ENCODE measurements at regions not wholly inside any gene's neighbourhood (a gene's known extent, or its start where the extent isn't known, plus 50 kb on each side); places are given as distances from the start of the nearest gene placed in this dataset.
"Not testable (repeated sequence)": the region's sequence is repeated elsewhere in the genome, so short reads cannot be mapped to it uniquely, and the experiment has no call there.

- no peak for DNase-seq (ENCODE audit: extremely low read depth in 1 of 2, low read depth in 1 of 2)
Measured at GRCh38 chr2:31736695-31737454, 156.1 kb upstream of the SRD5A2 start.

- no peak for DNase-seq (ENCODE audit: extremely low read depth in 1 of 2, low read depth in 1 of 2)
Measured at GRCh38 chr2:31735716-31736115, 155.0 kb upstream of the SRD5A2 start.

GRCh38 chr2:31729442-31730092 is 148.8 kb upstream of the SRD5A2 start:
- DNase-seq (ENCODE audit: extremely low read depth in 1 of 2, low read depth in 1 of 2) = no peak

- DNase-seq (ENCODE audit: extremely low read depth in 1 of 2, low read depth in 1 of 2) = no peak
Measured at GRCh38 chr2:31729065-31729439, 148.3 kb upstream of the SRD5A2 start.

GRCh38 chr2:31728406-31729064 is 147.8 kb upstream of the SRD5A2 start:
- no peak for DNase-seq (ENCODE audit: extremely low read depth in 1 of 2, low read depth in 1 of 2)

DNA sequence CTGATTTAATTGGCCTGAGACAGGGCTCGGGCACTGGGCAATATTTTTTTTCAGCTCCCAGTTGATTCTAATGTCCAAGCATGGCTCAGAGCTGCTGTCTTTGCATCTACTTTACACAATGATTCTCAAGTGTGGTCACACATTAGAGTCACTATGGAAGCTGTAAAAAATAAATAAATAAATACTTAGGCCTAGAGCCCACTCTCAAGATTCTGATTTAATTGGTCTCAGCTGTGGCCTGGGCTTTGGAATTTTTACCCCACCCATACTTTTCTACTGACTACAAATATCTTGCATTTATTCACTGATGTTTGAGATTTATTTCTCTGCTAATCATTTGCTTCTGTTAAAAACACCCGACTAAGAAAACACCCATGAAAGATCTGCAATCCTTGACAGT is 145.7 kb upstream of the SRD5A2 start:
- DNase-seq (ENCODE audit: extremely low read depth in 1 of 2, low read depth in 1 of 2) = no peak

DNA sequence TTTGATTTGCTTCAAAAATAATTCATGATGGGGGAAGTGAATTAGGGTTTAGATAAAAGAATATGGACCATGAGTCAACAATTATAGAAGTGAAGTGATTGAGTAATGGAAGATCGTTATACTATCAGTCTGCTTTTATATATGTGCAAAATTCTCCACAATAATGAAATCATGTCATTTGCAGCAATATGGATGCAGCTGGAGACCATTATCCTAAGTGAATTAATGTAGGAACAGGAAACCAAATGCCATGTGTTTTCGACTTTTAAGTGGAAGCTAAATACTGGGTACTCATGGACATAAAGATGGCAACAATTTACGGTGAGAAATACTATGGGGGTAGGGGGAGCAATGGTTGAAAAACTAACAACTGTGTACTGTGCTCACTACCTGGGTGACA is 144.7 kb upstream of the SRD5A2 start:
- DNase-seq (ENCODE audit: extremely low read depth in 1 of 2, low read depth in 1 of 2) = no peak

- no peak for DNase-seq (ENCODE audit: extremely low read depth in 1 of 2, low read depth in 1 of 2)
Measured at GRCh38 chr2:31711737-31712136, 131.0 kb upstream of the SRD5A2 start.

GRCh38 chr2:31710121-31710520 is 129.4 kb upstream of the SRD5A2 start:
- DNase-seq (ENCODE audit: extremely low read depth in 1 of 2, low read depth in 1 of 2) = no peak

- DNase-seq (ENCODE audit: extremely low read depth in 1 of 2, low read depth in 1 of 2) = no peak
Measured at GRCh38 chr2:31707992-31708391, 127.3 kb upstream of the SRD5A2 start.

- no peak for DNase-seq (ENCODE audit: extremely low read depth in 1 of 2, low read depth in 1 of 2)
Measured at GRCh38 chr2:31704561-31705212, 123.9 kb upstream of the SRD5A2 start.

DNA sequence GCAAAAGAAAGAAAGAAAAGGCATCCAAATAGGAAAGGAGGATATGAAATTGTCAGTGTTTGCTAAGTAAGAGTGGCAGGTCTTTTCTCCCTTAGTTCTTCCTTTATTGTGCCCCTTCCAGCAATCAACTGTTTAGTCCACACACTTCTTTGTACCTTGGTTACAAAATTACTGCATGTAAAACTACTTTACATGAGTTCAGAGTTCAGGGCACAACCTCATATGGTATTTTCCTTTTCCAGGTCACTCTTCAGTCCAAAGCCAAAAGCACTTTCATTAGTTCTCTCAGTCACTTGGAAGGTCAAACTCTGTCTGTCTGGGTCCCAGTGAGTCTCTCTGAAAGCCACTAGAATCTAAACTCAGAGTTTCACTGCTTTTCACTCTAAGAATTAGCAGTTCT is 122.5 kb upstream of the SRD5A2 start:
- no peak for DNase-seq (ENCODE audit: extremely low read depth in 1 of 2, low read depth in 1 of 2)

DNA sequence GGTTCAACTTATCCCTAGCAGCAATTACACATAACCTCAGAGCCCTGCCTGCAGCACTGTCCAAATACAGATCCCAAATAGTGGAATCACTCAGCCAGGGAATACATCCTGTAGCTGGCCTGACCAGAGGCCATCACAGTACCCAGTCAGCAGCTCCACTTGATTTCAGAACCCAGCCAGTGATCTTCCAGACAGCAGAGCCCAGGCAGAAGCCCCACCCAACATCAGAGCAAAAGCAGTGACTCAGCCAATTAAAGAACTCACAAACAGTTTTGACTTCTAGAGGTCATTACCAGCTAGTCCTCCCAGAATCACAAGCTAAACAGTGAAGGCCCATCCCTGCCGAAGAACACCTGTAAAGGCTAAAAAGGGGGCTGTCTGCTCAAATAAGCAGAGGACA is 118.0 kb upstream of the SRD5A2 start:
- no peak for DNase-seq (ENCODE audit: extremely low read depth in 1 of 2, low read depth in 1 of 2)

- no peak for DNase-seq (ENCODE audit: extremely low read depth in 1 of 2, low read depth in 1 of 2)
Measured at GRCh38 chr2:31696068-31696467, 115.3 kb upstream of the SRD5A2 start.

GRCh38 chr2:31694444-31694843 is 113.7 kb upstream of the SRD5A2 start:
- no peak for DNase-seq (ENCODE audit: extremely low read depth in 1 of 2, low read depth in 1 of 2)

- DNase-seq (ENCODE audit: extremely low read depth in 1 of 2, low read depth in 1 of 2) = no peak
Measured at GRCh38 chr2:31693882-31694281, 113.1 kb upstream of the SRD5A2 start.

DNA sequence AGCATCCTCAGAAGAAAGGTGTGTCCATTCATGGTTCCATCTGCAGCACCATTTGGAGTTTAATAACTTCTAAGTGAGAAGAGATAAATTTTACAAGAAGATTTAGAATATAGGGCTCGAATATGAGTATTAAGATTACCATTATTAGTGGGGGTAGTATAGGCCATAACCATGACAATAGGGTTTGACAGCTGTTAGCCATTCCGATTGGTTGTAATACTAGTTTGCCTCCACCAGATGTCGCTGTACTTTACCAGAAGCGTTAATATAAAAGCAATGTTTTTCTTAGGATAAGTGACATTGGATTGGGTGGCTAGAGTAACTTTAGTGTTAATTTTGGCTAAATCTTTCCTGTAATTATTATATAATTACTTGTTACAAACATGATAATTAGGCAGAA is 107.5 kb upstream of the SRD5A2 start:
- no peak for DNase-seq (ENCODE audit: extremely low read depth in 1 of 2, low read depth in 1 of 2)

- DNase-seq (ENCODE audit: extremely low read depth in 1 of 2, low read depth in 1 of 2) = not testable (repeated sequence)
Measured at GRCh38 chr2:31683506-31683905, 102.8 kb upstream of the SRD5A2 start.

DNA sequence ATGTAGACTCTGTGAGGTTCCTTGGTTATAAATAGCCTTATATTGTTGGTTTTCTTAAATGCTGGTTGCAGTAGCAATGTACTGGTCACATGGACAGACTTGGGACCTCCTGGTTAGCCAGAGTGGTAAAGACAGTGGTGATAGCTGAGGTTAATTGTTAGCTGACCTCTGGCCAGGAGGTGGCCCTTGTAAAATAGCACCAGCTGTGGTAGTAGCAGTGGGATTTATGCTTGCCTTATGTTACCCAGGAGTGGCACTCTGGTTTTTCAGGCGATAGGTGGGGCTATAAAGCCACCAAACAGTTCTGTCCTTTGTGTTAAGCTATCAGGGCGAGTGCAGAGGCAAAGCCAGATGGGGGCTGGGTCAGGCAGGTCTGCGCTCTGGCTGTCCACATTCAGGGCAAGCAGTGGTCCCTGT is 94.8 kb upstream of the SRD5A2 start:
- no peak for DNase-seq (ENCODE audit: extremely low read depth in 1 of 2, low read depth in 1 of 2)

GRCh38 chr2:31674446-31674845 is 93.7 kb upstream of the SRD5A2 start:
- DNase-seq (ENCODE audit: extremely low read depth in 1 of 2, low read depth in 1 of 2) = no peak

DNA sequence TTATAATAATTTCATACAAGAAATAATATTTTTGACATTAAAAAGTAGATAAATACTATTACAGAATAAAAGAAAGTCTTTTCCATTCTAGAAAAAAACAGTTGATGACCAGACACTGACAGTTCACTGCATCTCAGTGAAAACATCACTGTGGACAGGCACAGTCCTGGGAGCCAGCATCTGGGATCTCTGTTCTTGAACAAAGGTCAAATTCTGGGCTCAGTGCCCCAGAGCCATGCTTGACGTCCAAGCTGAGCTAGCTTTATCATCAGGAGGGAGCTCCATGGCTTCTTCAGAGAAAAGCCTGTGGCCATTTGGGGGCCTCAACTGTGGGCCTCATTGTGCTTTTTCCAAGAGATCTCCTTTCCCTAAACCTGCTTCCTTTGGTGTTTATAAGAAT is 86.1 kb upstream of the SRD5A2 start:
- no peak for DNase-seq (ENCODE audit: extremely low read depth in 1 of 2, low read depth in 1 of 2)
